GM08714 (cell line): ENCODE measurements at regions not wholly inside any gene's neighbourhood (a gene's known extent, or its start where the extent isn't known, plus 50 kb on each side); places are given as distances from the start of the nearest gene placed in this dataset.

Experiments
- H3K4me3 ChIP-seq: fragments of 200-500 bp; sonication (Bioruptor generic); 2 replicates; pipeline ENCODE4 v1.5.1; 2014; ENCODE audit warnings: mild to moderate bottlenecking, low read length, inconsistent platforms
- ZNF274 ChIP-seq: IDR thresholded peaks from 2 replicates; pipeline ENCODE4 v1.6.1; 2012; ENCODE audit warnings: mild to moderate bottlenecking, low read depth, low read length

GRCh38 chr20:40109136-40109535, 579.9 kb downstream of the MAFB start:
- no peak for TF ChIP-seq ZNF274

GRCh38 chr20:40108321-40108720, 580.7 kb downstream of the MAFB start:
- TF ChIP-seq ZNF274 = no peak
- H3K4me3 ChIP-seq = no peak overlapping the region

More at GRCh38 chr20:40109136-40109535, 579.9 kb downstream of the MAFB start:
- no peak overlapping the region for H3K4me3 ChIP-seq

DNA sequence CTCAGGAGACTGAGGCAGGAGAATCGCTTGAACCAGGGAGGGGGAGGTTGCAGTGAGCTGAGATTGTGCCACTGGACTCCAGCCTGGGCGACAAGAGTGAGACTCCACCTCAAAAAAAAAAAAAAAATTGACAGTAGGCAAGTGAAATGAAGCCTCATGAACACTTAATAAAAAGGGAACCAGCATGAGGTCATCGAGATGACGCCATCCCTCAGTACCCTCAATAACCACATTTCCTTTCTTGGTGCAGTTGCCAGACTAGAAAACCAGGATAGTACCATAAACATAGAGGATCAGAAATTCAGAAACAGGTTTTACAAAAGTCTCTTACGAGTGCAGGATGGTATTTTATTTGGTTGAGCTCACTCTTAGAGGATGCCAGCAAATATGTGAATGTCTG, 584.1 kb downstream of the MAFB start:
- TF ChIP-seq ZNF274 = no peak

GRCh38 chr20:40103420-40103819, 585.6 kb downstream of the MAFB start:
- no peak overlapping the region for H3K4me3 ChIP-seq
- TF ChIP-seq ZNF274 = no peak

More for the DNA sequence above, 584.1 kb downstream of the MAFB start:
- H3K4me3 ChIP-seq = no peak overlapping the region

- no peak for TF ChIP-seq ZNF274
- no peak overlapping the region for H3K4me3 ChIP-seq
Measured at GRCh38 chr20:40101560-40101959, 587.5 kb downstream of the MAFB start.

DNA sequence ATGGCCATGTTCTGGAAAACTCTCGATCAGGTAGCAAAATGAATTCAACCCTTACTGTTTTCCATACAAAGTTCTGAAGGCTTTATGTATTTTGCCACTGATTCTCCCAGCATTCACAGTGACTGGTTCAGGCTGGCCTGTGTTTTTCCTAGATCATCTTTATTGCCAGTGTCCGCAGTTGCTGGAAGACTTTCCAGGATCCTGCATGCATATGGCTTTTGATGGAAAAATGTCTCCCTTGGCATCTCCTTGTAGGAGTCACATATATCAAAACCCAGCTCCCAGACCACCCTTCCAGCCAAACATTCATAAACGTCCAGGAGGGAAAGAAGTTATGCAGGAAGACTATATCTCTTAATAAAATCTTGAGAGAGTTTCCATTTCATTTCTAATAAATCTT, 588.8 kb downstream of the MAFB start:
- no peak for TF ChIP-seq ZNF274
- H3K4me3 ChIP-seq = no peak overlapping the region

DNA sequence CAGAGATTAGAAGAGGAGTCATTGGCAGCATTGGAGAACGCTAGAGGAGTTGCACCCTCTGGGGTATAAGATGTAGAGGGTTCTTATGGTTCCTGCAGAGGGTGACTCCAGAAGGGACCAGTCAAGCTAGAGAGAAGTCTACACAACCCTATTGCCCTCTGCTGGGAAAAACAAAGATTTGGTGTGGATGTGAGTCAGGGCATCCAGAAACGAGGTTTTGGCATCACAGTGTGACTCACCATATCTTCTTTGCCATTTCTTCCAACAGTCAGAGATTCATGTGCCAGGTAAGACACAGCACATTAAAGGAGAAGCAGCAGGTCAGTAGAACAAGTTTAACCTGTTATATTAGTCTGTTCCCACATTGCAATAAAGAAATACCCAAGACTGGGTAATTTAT, 598.8 kb downstream of the MAFB start:
- TF ChIP-seq ZNF274 = no peak
- H3K4me3 ChIP-seq = no peak overlapping the region

- no peak overlapping the region for H3K4me3 ChIP-seq
- no peak for TF ChIP-seq ZNF274
Measured at GRCh38 chr20:40087496-40087895, 601.5 kb downstream of the MAFB start.

- H3K4me3 ChIP-seq = no peak overlapping the region
- TF ChIP-seq ZNF274 = no peak
Measured at GRCh38 chr20:40085513-40085912, 603.5 kb downstream of the MAFB start.

- no peak for TF ChIP-seq ZNF274
- H3K4me3 ChIP-seq = no peak overlapping the region
Measured at GRCh38 chr20:40082436-40082835, 606.6 kb downstream of the MAFB start.

DNA sequence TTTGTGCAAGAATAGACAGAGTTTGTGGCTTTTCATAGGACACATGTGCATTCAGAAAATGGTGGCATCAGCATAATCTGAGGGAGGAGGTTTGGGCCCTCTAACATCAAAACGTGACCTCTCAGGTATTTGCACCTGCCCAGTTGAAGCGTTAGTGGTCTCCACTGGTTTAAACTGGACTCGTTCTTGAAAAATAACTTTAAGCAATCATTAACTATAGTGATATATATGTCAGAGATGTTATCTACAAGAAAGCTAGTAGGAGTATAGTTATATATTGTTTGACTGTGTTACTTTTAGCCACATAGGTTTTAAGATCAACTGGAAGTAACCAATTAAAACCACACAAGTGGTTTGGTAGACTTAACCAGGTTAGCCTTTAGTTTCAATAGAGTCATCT, 607.4 kb downstream of the MAFB start:
- TF ChIP-seq ZNF274 = no peak
- no peak overlapping the region for H3K4me3 ChIP-seq

DNA sequence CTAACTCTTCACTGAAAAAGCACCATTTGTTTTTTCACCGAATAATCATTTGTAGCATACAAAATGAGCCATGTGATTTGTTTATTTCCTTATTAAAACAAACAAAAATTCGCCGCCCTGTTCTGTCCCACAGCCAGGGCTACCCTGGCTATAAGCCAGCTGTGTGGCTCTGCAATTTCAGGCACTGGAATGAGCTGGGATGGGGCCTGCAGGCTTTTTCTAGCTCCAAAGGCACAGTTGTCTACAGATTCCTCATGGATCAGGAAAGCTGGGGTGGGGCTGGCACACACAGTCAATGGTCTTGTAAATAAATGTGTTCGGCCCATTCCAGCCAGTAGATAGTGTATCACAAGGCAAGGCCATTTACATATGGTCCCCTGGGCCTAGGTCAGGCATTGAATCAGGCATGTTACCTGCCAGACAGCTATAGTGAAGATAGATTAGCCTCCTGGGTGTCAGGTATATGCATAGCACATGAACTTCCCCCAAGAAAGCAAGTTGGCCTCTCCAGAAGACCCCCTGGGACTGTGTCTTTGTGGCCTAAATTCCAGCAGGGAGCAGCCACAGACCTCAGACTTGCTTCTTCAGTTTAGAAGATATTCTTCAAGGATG, 608.9 kb downstream of the MAFB start:
- no peak for TF ChIP-seq ZNF274
- H3K4me3 ChIP-seq = no peak overlapping the region

DNA sequence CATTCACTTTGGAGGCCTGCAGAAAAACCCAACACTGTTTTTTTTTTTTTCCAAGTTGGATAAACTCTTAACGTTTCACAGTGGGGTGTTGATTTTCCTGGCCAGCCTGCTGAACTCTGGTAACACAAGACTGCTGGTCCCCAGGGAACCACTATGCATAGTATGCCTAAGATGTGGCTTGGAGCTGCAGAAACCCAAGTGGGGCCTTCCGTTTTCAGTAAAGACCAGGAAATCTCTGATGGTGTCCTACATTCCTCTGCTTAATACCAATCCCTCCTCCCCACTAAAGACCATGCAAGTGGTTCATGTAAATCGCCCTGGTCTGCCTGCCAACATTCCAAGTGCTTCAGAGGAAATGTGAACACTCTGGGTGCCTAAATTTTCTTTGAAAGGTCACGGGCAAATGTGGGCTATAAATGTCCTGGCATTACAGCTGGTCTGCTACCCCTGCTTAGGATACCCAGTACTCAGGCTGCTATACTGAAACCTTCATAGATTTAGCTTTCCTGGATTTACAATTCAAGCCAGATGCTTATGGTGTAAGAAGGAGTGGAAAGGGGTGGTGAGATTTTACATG, 615.4 kb downstream of the MAFB start:
- no peak for TF ChIP-seq ZNF274
- no peak overlapping the region for H3K4me3 ChIP-seq

DNA sequence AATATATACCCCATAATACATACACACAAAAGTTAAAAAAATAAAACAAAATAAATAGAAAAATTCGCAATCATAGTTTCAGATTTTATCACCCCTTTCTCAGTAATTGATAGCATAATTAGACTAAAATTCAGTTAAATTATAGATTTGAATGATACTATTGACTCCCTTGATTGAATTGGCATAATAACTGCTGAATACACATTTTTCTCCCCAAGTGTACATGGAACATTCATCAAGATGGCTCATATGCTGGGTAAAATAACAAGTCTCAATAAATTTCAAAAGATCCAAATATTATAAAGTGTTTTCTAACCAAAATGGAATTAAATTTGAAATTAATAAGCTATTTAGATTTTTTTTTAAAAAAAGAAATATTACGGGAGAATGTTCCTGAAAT, 616.1 kb downstream of the MAFB start:
- H3K4me3 ChIP-seq = no peak overlapping the region
- TF ChIP-seq ZNF274 = no peak

- H3K4me3 ChIP-seq = no peak overlapping the region
- TF ChIP-seq ZNF274 = no peak
Measured at GRCh38 chr20:40056171-40056570, 632.9 kb downstream of the MAFB start.

DNA sequence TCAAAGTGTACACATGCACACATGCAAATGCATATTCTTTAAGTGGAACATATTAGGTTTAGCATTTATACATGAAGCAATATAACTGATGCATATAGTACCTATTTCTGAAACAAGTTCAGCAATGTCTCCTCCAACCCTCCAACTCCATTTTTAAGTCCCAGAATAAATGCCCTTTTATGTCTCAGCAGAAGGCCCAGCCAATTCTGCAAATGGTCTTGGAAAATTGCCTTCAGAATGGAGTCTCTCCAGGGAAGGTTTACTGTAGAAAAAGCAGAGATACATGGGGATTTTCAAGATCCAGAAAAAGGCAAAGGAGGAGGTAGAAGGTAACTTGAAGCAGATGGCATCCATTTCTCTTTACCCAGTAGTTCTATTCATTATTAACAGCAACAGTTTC, 633.3 kb downstream of the MAFB start:
- no peak for TF ChIP-seq ZNF274
- no peak overlapping the region for H3K4me3 ChIP-seq
